Uterus (tissue), 2 donors: ENCODE measurements at regions not wholly inside any gene's neighbourhood (a gene's known extent, or its start where the extent isn't known, plus 50 kb on each side); places are given as distances from the start of the nearest gene placed in this dataset.

ENCODE experiments used
- CTCF ChIP-seq, 4 experiments: fragments of 200-600 bp in 2 of 4; fragments of 450-650 bp in 2 of 4; sonication (generic) in 2 of 4; IDR thresholded peaks; one replicate each; pipeline ENCODE4 v1.5.1; 2016 to 2019; ENCODE audit warnings: antibody characterized with exemption in 4 of 4, mild to moderate bottlenecking in 2 of 4, moderate library complexity in 1 of 4
- POLR2A ChIP-seq, 2 donors: fragments of 450-650 bp; IDR thresholded peaks; one replicate each; pipeline ENCODE4 v1.6.1; 2016; ENCODE audit warnings: antibody characterized with exemption in 2 of 2, mild to moderate bottlenecking in 1 of 2, moderate library complexity in 1 of 2

GRCh38 chr7:155872678-155873369 is 60.6 kb upstream of the SHH start:
- TF ChIP-seq POLR2A (IDR thresholded peaks at IDR 0.05) (no peak), CTCF (IDR thresholded peaks at IDR 0.05) (no peak)
